ENCODE measurements at regions not wholly inside any gene's neighbourhood (a gene's known extent, or its start where the extent isn't known, plus 50 kb on each side); places are given as distances from the start of the nearest gene placed in this dataset.
A peak's percentile ranks its signal among the peaks of the same experiment; 100 is the strongest.

DNA sequence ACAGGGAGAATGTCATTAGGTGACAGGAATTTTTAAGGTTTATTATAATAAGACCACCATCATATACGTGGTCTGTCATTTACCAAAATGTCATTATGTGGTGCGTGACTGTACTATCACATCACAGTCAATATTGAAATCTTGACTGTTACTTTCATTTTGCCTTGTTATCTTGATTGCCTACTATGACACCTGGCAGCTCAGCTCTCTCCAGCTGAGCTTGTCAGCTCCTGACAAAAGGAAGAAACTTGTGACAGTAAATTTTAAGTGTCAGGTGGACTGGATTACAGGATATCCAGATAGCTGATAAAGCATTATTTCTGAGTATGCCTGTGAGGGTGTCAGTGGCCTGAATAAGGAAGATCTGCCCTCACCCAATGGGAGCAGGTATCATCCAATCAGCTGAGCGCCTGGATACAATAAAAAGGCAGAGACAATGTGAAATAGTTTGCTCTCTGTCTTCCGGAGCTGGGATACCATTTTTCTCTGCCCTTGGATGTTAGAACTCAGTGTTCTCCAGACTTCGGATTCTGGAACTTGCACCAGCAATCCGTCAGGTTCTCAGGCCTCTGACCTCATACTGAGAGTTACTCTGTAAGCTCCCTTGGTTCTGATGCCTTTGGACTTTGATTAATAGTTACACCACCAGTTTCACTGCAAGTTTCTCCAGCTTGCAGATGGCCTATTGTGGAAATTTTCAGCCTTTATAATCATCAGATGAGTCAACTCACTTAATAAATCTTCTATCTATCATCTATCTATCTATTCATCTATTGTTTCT is 1454.7 kb upstream of the IGFBP7 start:
- H3K36me3 ChIP-seq (ENCODE audit: control insufficient read depth in 1 of 2, insufficient read depth in 2 of 2, low read length in 2 of 2) = no peaks in the 10 kb centered on the region
- no peaks in the 10 kb centered on the region for H3K9me3 ChIP-seq (ENCODE audit: insufficient read depth, low read depth, low read length)
- no peaks in the 10 kb centered on the region for H3K27me3 ChIP-seq (ENCODE audit: insufficient read depth, low read length)
- no peak overlapping the region for H4K91ac ChIP-seq (ENCODE audit: low read depth, low read length)
- DNase-seq = peak in 1 of 2 donors; percentile 23
- no peak overlapping the region for H4K8ac ChIP-seq (ENCODE audit: low read depth, low read length)
- no peak overlapping the region for H3K18ac ChIP-seq (ENCODE audit: low read length)
- no peak overlapping the region for H4K12ac ChIP-seq (ENCODE audit: low read depth, low read length)
- no peak overlapping the region for H3K4me2 ChIP-seq (ENCODE audit: low read length)
- H3K4me1 ChIP-seq (ENCODE audit: control insufficient read depth in 1 of 2, insufficient read depth in 2 of 2, low read length in 2 of 2) = no peaks in the 10 kb centered on the region
- no peak overlapping the region for H3K23ac ChIP-seq (ENCODE audit: low read length)
- WGBS (ENCODE audit: extremely low coverage, insufficient coverage, insufficient read length) = no CpG with 5 or more reads among the region's 6 CpGs
- no peak overlapping the region for H3K4ac ChIP-seq (ENCODE audit: low read depth, low read length)
- H2BK120ac ChIP-seq (ENCODE audit: insufficient read depth, low read length, poor library complexity) = no peak overlapping the region
- H2BK5ac ChIP-seq (ENCODE audit: low read depth, low read length, poor library complexity) = no peak overlapping the region
- no peak overlapping the region for H3K4me3 ChIP-seq (ENCODE audit: low read depth, low read length)
- no peak overlapping the region for H3K27ac ChIP-seq (ENCODE audit: low read depth, low read length)
- H3K79me2 ChIP-seq (ENCODE audit: control insufficient read depth, insufficient read depth, low read length, poor library complexity) = no peaks in the 10 kb centered on the region
- H2AK5ac ChIP-seq (ENCODE audit: low read length) = no peak overlapping the region
- no peak overlapping the region for H2AFZ ChIP-seq (ENCODE audit: insufficient read depth, low read length, poor library complexity)
- H3K14ac ChIP-seq (ENCODE audit: low read length) = no peak overlapping the region
- H2BK12ac ChIP-seq (ENCODE audit: low read length) = no peak overlapping the region
- H3K9ac ChIP-seq (ENCODE audit: low read length) = no peak overlapping the region
- peaks cover 2% of the 10 kb centered on the region for H3K79me1 ChIP-seq (ENCODE audit: low read length)

GRCh38 chr4:58561170-58561569 is 1451.0 kb upstream of the IGFBP7 start:
- no peak overlapping the region for H3K18ac ChIP-seq (ENCODE audit: low read length)
- no peak overlapping the region for H4K91ac ChIP-seq (ENCODE audit: low read depth, low read length)
- no peak overlapping the region for H3K27ac ChIP-seq (ENCODE audit: low read depth, low read length)
- H2BK12ac ChIP-seq (ENCODE audit: low read length) = no peak overlapping the region
- no peaks in the 10 kb centered on the region for H3K79me2 ChIP-seq (ENCODE audit: control insufficient read depth, insufficient read depth, low read length, poor library complexity)
- H3K9me3 ChIP-seq (ENCODE audit: insufficient read depth, low read depth, low read length) = no peaks in the 10 kb centered on the region
- no peaks in the 10 kb centered on the region for H3K4me1 ChIP-seq (ENCODE audit: control insufficient read depth in 1 of 2, insufficient read depth in 2 of 2, low read length in 2 of 2)
- peaks cover 2% of the 10 kb centered on the region for H3K79me1 ChIP-seq (ENCODE audit: low read length)
- H4K8ac ChIP-seq (ENCODE audit: low read depth, low read length) = no peak overlapping the region
- H4K12ac ChIP-seq (ENCODE audit: low read depth, low read length) = no peak overlapping the region
- DNase-seq = no peak
- H3K4ac ChIP-seq (ENCODE audit: low read depth, low read length) = no peak overlapping the region
- no peak overlapping the region for H3K14ac ChIP-seq (ENCODE audit: low read length)
- no peaks in the 10 kb centered on the region for H3K36me3 ChIP-seq (ENCODE audit: control insufficient read depth in 1 of 2, insufficient read depth in 2 of 2, low read length in 2 of 2)
- H3K4me3 ChIP-seq (ENCODE audit: low read depth, low read length) = no peak overlapping the region
- no peak overlapping the region for H2BK120ac ChIP-seq (ENCODE audit: insufficient read depth, low read length, poor library complexity)
- no peaks in the 10 kb centered on the region for H3K27me3 ChIP-seq (ENCODE audit: insufficient read depth, low read length)
- H3K9ac ChIP-seq (ENCODE audit: low read length) = no peak overlapping the region
- no peak overlapping the region for H3K4me2 ChIP-seq (ENCODE audit: low read length)
- no CpG with 5 or more reads among the region's 1 CpG for WGBS (ENCODE audit: extremely low coverage, insufficient coverage, insufficient read length)
- H2AK5ac ChIP-seq (ENCODE audit: low read length) = no peak overlapping the region
- no peak overlapping the region for H2BK5ac ChIP-seq (ENCODE audit: low read depth, low read length, poor library complexity)
- no peak overlapping the region for H3K23ac ChIP-seq (ENCODE audit: low read length)
- no peak overlapping the region for H2AFZ ChIP-seq (ENCODE audit: insufficient read depth, low read length, poor library complexity)

GRCh38 chr4:58560736-58561135 is 1450.6 kb upstream of the IGFBP7 start:
- no peak overlapping the region for H4K12ac ChIP-seq (ENCODE audit: low read depth, low read length)
- no peak overlapping the region for H2AFZ ChIP-seq (ENCODE audit: insufficient read depth, low read length, poor library complexity)
- no peaks in the 10 kb centered on the region for H3K4me1 ChIP-seq (ENCODE audit: control insufficient read depth in 1 of 2, insufficient read depth in 2 of 2, low read length in 2 of 2)
- no peak for DNase-seq
- H3K9ac ChIP-seq (ENCODE audit: low read length) = no peak overlapping the region
- H4K91ac ChIP-seq (ENCODE audit: low read depth, low read length) = no peak overlapping the region
- no peaks in the 10 kb centered on the region for H3K79me2 ChIP-seq (ENCODE audit: control insufficient read depth, insufficient read depth, low read length, poor library complexity)
- peaks cover 2% of the 10 kb centered on the region for H3K79me1 ChIP-seq (ENCODE audit: low read length)
- H3K14ac ChIP-seq (ENCODE audit: low read length) = no peak overlapping the region
- no peak overlapping the region for H3K4me2 ChIP-seq (ENCODE audit: low read length)
- H2AK5ac ChIP-seq (ENCODE audit: low read length) = no peak overlapping the region
- H4K8ac ChIP-seq (ENCODE audit: low read depth, low read length) = no peak overlapping the region
- H2BK120ac ChIP-seq (ENCODE audit: insufficient read depth, low read length, poor library complexity) = peak overlapping the region; percentile 43
- no peaks in the 10 kb centered on the region for H3K27me3 ChIP-seq (ENCODE audit: insufficient read depth, low read length)
- WGBS (ENCODE audit: extremely low coverage, insufficient coverage, insufficient read length) = no CpG with 5 or more reads among the region's 1 CpG
- H2BK5ac ChIP-seq (ENCODE audit: low read depth, low read length, poor library complexity) = no peak overlapping the region
- no peaks in the 10 kb centered on the region for H3K9me3 ChIP-seq (ENCODE audit: insufficient read depth, low read depth, low read length)
- no peaks in the 10 kb centered on the region for H3K36me3 ChIP-seq (ENCODE audit: control insufficient read depth in 1 of 2, insufficient read depth in 2 of 2, low read length in 2 of 2)
- H3K23ac ChIP-seq (ENCODE audit: low read length) = no peak overlapping the region
- no peak overlapping the region for H3K18ac ChIP-seq (ENCODE audit: low read length)
- H3K4ac ChIP-seq (ENCODE audit: low read depth, low read length) = no peak overlapping the region
- no peak overlapping the region for H3K4me3 ChIP-seq (ENCODE audit: low read depth, low read length)
- H2BK12ac ChIP-seq (ENCODE audit: low read length) = no peak overlapping the region
- peak overlapping the region; percentile 46 for H3K27ac ChIP-seq (ENCODE audit: low read depth, low read length)

- Histone ChIP-seq H3K27me3 (ENCODE audit: insufficient read depth, low read length) (no peaks in the 10 kb centered on the region), H2BK5ac (ENCODE audit: low read depth, low read length, poor library complexity) (no peak overlapping the region), H2AFZ (ENCODE audit: insufficient read depth, low read length, poor library complexity) (no peak overlapping the region), H3K9me3 (ENCODE audit: insufficient read depth, low read depth, low read length) (no peaks in the 10 kb centered on the region), H2BK120ac (ENCODE audit: insufficient read depth, low read length, poor library complexity) (no peak overlapping the region), H3K27ac (ENCODE audit: low read depth, low read length) (peak overlapping the region; percentile 24), H4K91ac (ENCODE audit: low read depth, low read length) (no peak overlapping the region), H3K79me2 (ENCODE audit: control insufficient read depth, insufficient read depth, low read length, poor library complexity) (peaks cover 2% of the 10 kb centered on the region), H2AK5ac (ENCODE audit: low read length) (no peak overlapping the region), H2BK12ac (ENCODE audit: low read length) (no peak overlapping the region), H4K12ac (ENCODE audit: low read depth, low read length) (no peak overlapping the region), H3K23ac (ENCODE audit: low read length) (no peak overlapping the region), H3K9ac (ENCODE audit: low read length) (no peak overlapping the region), H3K14ac (ENCODE audit: low read length) (no peak overlapping the region), H4K8ac (ENCODE audit: low read depth, low read length) (no peak overlapping the region), H3K4me2 (ENCODE audit: low read length) (no peak overlapping the region), H3K4ac (ENCODE audit: low read depth, low read length) (no peak overlapping the region), H3K4me1 (ENCODE audit: control insufficient read depth in 1 of 2, insufficient read depth in 2 of 2, low read length in 2 of 2) (peaks cover 3 to 6% of the 10 kb centered on the region in 2 experiments), H3K79me1 (ENCODE audit: low read length) (peaks cover 7% of the 10 kb centered on the region), H3K36me3 (ENCODE audit: control insufficient read depth in 1 of 2, insufficient read depth in 2 of 2, low read length in 2 of 2) (no peaks in the 10 kb centered on the region), H3K4me3 (ENCODE audit: low read depth, low read length) (no peak overlapping the region), H3K18ac (ENCODE audit: low read length) (no peak overlapping the region)
- DNase-seq = peak; percentile 82 to 95
- no CpG with 5 or more reads among the region's 2 CpGs for WGBS (ENCODE audit: extremely low coverage, insufficient coverage, insufficient read length)
Observed at GRCh38 chr4:58553679-58554078, 1443.5 kb upstream of the IGFBP7 start.

Measured in trophoblast cell (in vitro differentiated cells and primary cell).